ENCODE measurements at regions not wholly inside any gene's neighbourhood (a gene's known extent, or its start where the extent isn't known, plus 50 kb on each side); places are given as distances from the start of the nearest gene placed in this dataset.
"Not testable (repeated sequence)": the region's sequence is repeated elsewhere in the genome, so short reads cannot be mapped to it uniquely, and the experiment has no call there.

- 6 to 33% (median 14%) methylated on average over 4 of the region's 4 CpGs for WGBS, 10 experiments
- H3K4me1 ChIP-seq (replicated peaks in 1 of 2); in situ Hi-C loops (cut with MboI; ENCODE audit: low pct_unique_long_range_greater_than_20kb in 2 of 9, low sequenced_read_pairs in 9 of 9, unreplicated experiment in 9 of 9); H3K27ac ChIP-seq; H3K4me3 ChIP-seq: not testable (repeated sequence)
- peak in 2 of 8 experiments; percentile 28 for ATAC-seq (replicated peaks in 6 of 8)
These were observed 104.5 kb upstream of the TPTE start for GRCh38 chr21:10416691-10417447.

- WGBS, 10 experiments: 15 to 61% (median 42%) methylated on average over 12 of the region's 12 CpGs
- H3K4me1 ChIP-seq (replicated peaks in 1 of 2); H3K4me3 ChIP-seq; in situ Hi-C loops (cut with MboI; ENCODE audit: low pct_unique_long_range_greater_than_20kb in 2 of 9, low sequenced_read_pairs in 9 of 9, unreplicated experiment in 9 of 9); H3K27ac ChIP-seq; ATAC-seq (replicated peaks in 6 of 8): not testable (repeated sequence)
These were observed 103.8 kb upstream of the TPTE start for GRCh38 chr21:10417551-10418002.

DNA sequence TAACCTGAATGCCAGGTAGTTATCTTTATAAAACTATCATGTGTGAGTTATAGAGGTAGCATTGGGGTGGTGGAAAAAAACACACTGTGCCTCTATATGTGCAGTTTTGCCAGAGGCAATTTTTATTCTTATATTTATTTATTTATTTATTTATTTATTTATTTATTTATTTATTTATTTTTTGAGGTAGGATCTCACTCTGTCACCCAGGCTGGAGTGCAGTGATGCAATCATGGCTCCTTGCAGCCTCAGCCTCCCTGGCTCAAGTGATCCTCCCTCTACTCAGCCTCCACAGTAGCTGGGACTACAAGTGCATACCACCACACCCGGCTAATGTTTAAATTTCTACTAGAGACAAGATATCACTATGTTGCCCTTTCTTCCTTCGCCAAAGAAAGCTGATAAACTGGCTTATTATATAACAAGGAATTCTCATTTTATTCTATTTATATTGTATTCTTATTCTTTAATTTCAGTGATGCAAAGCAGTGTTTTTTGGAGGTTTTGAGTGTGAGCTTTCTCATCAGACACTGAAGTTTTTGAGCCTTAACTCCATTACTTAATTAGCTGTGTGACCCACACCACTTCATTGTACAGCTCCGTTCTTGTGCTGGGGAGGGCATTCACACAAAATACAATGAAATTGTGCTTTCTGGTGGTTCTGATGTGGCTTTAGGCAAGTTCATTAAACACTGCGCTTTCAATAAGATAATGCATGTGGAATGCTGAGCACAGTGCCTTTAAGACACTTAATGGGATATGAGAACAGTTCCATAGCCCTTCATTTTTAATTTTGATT, 102.9 kb upstream of the TPTE start:
- H3K4me1 ChIP-seq (replicated peaks in 1 of 2); H3K27ac ChIP-seq; in situ Hi-C loops (cut with MboI; ENCODE audit: low pct_unique_long_range_greater_than_20kb in 2 of 9, low sequenced_read_pairs in 9 of 9, unreplicated experiment in 9 of 9); ATAC-seq (replicated peaks in 6 of 8); H3K4me3 ChIP-seq: not testable (repeated sequence)
- 10 to 39% (median 25%) methylated on average over 4 of the region's 4 CpGs for WGBS, 10 experiments

- WGBS, 10 experiments: 12 to 46% (median 24%) methylated on average over 4 of the region's 4 CpGs
- in situ Hi-C loops (cut with MboI; ENCODE audit: low pct_unique_long_range_greater_than_20kb in 2 of 9, low sequenced_read_pairs in 9 of 9, unreplicated experiment in 9 of 9); H3K4me1 ChIP-seq (replicated peaks in 1 of 2); ATAC-seq (replicated peaks in 6 of 8); H3K27ac ChIP-seq; H3K4me3 ChIP-seq: not testable (repeated sequence)
These were observed 100.2 kb upstream of the TPTE start for GRCh38 chr21:10421199-10421598.

DNA sequence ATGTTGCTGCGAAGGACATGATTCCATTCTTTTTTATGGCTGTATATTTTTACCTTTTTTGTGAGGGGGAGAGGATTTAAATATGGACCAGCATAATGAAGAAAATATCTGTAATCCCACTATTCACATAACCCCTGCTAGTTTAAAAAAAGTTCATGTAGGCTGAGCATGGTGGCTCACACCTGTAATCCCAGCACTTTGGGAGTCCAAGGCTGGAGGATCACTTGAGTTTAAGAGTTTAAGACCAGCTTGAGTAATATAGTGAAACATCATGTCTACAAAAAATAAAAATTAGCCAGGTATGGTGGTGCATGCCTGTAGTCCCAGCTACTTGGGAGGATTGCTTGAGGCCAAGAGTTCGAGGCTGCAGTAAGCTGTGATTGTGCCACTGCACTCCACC, 99.8 kb upstream of the TPTE start:
- H3K27ac ChIP-seq; H3K4me1 ChIP-seq (replicated peaks in 1 of 2); H3K4me3 ChIP-seq; ATAC-seq (replicated peaks in 6 of 8); in situ Hi-C loops (cut with MboI; ENCODE audit: low pct_unique_long_range_greater_than_20kb in 2 of 9, low sequenced_read_pairs in 9 of 9, unreplicated experiment in 9 of 9): not testable (repeated sequence)
- 2 to 35% (median 7%) methylated on average over 1 to 2 of the region's 2 CpGs for WGBS, 10 experiments

GRCh38 chr21:10424097-10424886, 97.1 kb upstream of the TPTE start:
- WGBS, 10 experiments: 9 to 47% (median 21%) methylated on average over 4 of the region's 4 CpGs
- in situ Hi-C loops (cut with MboI; ENCODE audit: low pct_unique_long_range_greater_than_20kb in 2 of 9, low sequenced_read_pairs in 9 of 9, unreplicated experiment in 9 of 9); ATAC-seq (replicated peaks in 6 of 8): not testable (repeated sequence)

GRCh38 chr21:10424887-10425145, 96.6 kb upstream of the TPTE start:
- H3K27ac ChIP-seq; H3K4me1 ChIP-seq (replicated peaks in 1 of 2); ATAC-seq (replicated peaks in 6 of 8); in situ Hi-C loops (cut with MboI; ENCODE audit: low pct_unique_long_range_greater_than_20kb in 2 of 9, low sequenced_read_pairs in 9 of 9, unreplicated experiment in 9 of 9); H3K4me3 ChIP-seq: not testable (repeated sequence)
- WGBS, 10 experiments: 0 to 17% (median 8%) methylated on average over 1 of the region's 2 CpGs; no CpG with 5 or more reads in 6 of the 10 experiments

More at GRCh38 chr21:10424097-10424886, 97.1 kb upstream of the TPTE start:
- not testable (repeated sequence) for H3K4me1 ChIP-seq (replicated peaks in 1 of 2); H3K27ac ChIP-seq; H3K4me3 ChIP-seq

DNA sequence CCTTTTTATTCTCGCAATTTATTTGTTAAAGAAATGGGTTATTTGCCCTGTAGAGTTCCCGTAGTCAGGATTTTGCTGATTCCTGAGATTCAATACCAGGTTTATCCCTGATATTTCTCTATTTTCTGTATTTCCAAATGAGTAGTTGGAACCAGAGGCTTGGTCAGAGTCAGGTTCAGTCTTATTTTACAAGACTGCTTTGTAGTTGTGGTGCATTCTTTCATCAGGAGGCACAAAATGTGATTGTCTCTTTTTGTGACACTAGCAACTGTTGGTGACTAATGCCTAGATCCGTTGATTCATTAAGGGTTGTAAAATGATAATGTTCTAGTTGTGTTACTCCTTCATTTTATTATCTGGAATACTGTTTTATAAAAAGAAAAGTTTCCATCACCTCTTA, 95.5 kb upstream of the TPTE start:
- WGBS, 10 experiments: 18 to 49% (median 35%) methylated on average over 3 of the region's 3 CpGs
- H3K4me1 ChIP-seq (replicated peaks in 1 of 2): no peaks in the 10 kb centered on the region
- H3K4me3 ChIP-seq: no peak overlapping the region
- ATAC-seq (replicated peaks in 6 of 8): no peak
- no peak overlapping the region for H3K27ac ChIP-seq
- in situ Hi-C loops (cut with MboI; ENCODE audit: low pct_unique_long_range_greater_than_20kb in 2 of 9, low sequenced_read_pairs in 9 of 9, unreplicated experiment in 9 of 9): no loop called here

GRCh38 chr21:10426812-10427211, 94.6 kb upstream of the TPTE start:
- ATAC-seq (replicated peaks in 6 of 8); H3K4me1 ChIP-seq (replicated peaks in 1 of 2); H3K4me3 ChIP-seq; H3K27ac ChIP-seq; in situ Hi-C loops (cut with MboI; ENCODE audit: low pct_unique_long_range_greater_than_20kb in 2 of 9, low sequenced_read_pairs in 9 of 9, unreplicated experiment in 9 of 9): not testable (repeated sequence)
- WGBS, 10 experiments: no CpG with 5 or more reads among the region's 2 CpGs

GRCh38 chr21:10427277-10427676, 94.1 kb upstream of the TPTE start:
- H3K4me3 ChIP-seq; ATAC-seq (replicated peaks in 6 of 8); H3K27ac ChIP-seq; in situ Hi-C loops (cut with MboI; ENCODE audit: low pct_unique_long_range_greater_than_20kb in 2 of 9, low sequenced_read_pairs in 9 of 9, unreplicated experiment in 9 of 9); H3K4me1 ChIP-seq (replicated peaks in 1 of 2): not testable (repeated sequence)
- 17 to 47% (median 37%) methylated on average over 6 of the region's 6 CpGs for WGBS, 10 experiments

DNA sequence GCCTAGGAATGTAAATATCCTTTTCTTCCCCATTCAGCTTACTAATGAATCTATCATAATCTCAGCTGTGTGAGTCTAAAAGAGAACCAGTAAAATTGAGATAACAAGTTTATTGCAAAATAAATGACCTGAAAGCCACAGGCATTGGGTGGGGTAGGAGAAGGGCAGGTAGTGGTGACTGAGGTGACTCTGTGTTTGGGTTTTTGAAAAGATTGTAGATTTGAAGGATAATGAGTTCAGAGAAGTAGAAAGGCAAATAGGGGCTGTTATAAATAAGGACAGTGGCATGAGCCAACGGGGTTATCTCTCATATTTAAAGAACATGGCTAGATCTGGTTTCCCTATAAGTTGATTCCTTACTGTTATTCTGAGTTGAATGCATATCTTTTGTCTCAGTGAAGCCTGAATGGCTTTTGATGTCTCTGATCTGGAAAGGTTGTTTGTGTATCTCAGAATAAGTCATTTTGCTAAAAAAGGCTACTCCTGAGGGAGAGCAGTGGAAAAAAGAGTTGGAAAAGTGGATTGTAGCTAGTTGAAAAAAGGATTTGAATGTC, 92.3 kb upstream of the TPTE start:
- H3K4me1 ChIP-seq (replicated peaks in 1 of 2); H3K4me3 ChIP-seq; in situ Hi-C loops (cut with MboI; ENCODE audit: low pct_unique_long_range_greater_than_20kb in 2 of 9, low sequenced_read_pairs in 9 of 9, unreplicated experiment in 9 of 9); ATAC-seq (replicated peaks in 6 of 8); H3K27ac ChIP-seq: not testable (repeated sequence)
- WGBS, 10 experiments: 0 to 6% (median 0%) methylated on average over 1 of the region's 1 CpG

DNA sequence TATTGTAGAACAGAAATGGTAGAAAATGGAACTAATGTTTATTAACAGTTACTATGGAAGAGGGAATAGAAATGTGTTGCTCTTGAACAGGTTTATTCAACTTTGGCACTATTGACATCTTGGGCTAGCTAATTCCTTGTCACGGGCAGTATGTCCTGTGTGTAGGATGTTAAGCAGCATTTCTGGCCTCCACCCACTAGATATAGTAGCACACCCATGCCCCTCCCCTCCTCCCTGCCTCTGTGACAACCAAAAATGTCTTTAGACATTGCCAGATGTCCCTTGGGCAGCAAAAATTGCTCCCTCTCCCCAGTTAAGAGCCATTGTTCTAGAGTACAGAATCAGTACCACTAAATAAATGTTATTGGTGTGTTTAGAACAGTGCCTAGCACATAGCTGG, 91.4 kb upstream of the TPTE start:
- Histone ChIP-seq H3K4me3 (no peak overlapping the region), H3K4me1 (replicated peaks in 1 of 2) (no peaks in the 10 kb centered on the region), H3K27ac (no peak overlapping the region)
- ATAC-seq (replicated peaks in 6 of 8): peak in 2 of 8 experiments; percentile 32 to 56
- in situ Hi-C loops (cut with MboI; ENCODE audit: low pct_unique_long_range_greater_than_20kb in 2 of 9, low sequenced_read_pairs in 9 of 9, unreplicated experiment in 9 of 9): no loop called here
- 3 to 52% (median 20%) methylated on average over 1 of the region's 1 CpG for WGBS, 10 experiments

DNA sequence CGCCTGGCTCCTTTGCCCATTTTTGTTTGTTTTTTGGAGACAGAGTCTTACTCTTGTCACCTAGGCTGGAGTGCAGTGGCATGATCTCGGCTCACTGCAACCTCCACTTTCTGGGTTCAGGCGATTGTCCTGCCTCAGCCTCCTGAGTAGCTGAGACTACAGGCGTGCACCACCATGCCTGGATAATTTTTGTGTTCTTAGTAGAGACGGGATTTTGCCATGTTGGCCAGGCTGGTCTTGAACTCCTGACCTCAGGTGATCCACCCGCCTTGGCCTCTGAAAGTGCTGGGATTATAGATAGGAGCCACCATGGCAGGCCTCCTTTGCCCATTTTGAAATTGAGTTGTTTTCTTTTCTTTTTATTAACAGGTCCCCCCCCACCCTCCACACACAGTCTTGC, 89.4 kb upstream of the TPTE start:
- H3K27ac ChIP-seq; H3K4me3 ChIP-seq; in situ Hi-C loops (cut with MboI; ENCODE audit: low pct_unique_long_range_greater_than_20kb in 2 of 9, low sequenced_read_pairs in 9 of 9, unreplicated experiment in 9 of 9); H3K4me1 ChIP-seq (replicated peaks in 1 of 2): not testable (repeated sequence)
- ATAC-seq (replicated peaks in 6 of 8): peak in 1 of 8 experiments; percentile 3
- 12 to 37% (median 20%) methylated on average over 6 of the region's 6 CpGs for WGBS, 10 experiments

Data from motor neuron (in vitro differentiated cells).